ENCODE measurements at regions not wholly inside any gene's neighbourhood (a gene's known extent, or its start where the extent isn't known, plus 50 kb on each side); places are given as distances from the start of the nearest gene placed in this dataset.

DNA sequence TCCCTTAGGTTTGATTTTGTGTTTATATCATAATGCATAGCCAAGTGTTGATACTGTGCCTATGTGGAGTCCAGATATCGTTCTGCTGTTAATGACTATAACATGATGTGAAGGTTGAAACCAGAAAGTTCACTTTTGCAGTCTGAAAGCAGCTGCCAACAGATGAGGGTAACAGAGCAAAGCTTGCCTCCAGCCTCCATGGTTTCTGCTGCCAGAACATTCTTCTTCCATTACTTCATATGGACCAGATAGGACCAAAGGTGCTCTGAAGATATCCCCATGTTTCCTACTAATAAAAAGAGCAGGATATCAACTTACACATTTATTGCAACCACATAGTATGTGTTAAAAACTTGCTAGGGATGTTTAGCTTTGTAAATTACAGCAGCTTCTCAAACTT is 394.1 kb downstream of the SPRY1 start:
- H3K4me3 ChIP-seq (ENCODE audit: low read depth, low read length): no peak overlapping the region
- no peak overlapping the region for H3K27ac ChIP-seq
- in situ Hi-C loops (cut with HindIII; ENCODE audit: low pct_ligation_motif_present, low sequenced_read_pairs): no loop called here
- DNase-seq: no peak
- H3K36me3 ChIP-seq (replicated peaks): no peaks in the 10 kb centered on the region
- no peaks in the 10 kb centered on the region for H3K27me3 ChIP-seq (replicated peaks)
- no peak for TF ChIP-seq CTCF (IDR thresholded peaks at IDR 0.05; ENCODE audit: low read depth, low read length, missing control alignments)

- in situ Hi-C loops (cut with HindIII; ENCODE audit: low pct_ligation_motif_present, low sequenced_read_pairs): no loop called here
- H3K27me3 ChIP-seq (replicated peaks): no peaks in the 10 kb centered on the region
- no peak for DNase-seq
- no peaks in the 10 kb centered on the region for H3K36me3 ChIP-seq (replicated peaks)
- H3K27ac ChIP-seq: no peak overlapping the region
- TF ChIP-seq CTCF (IDR thresholded peaks at IDR 0.05; ENCODE audit: low read depth, low read length, missing control alignments): no peak
- H3K4me3 ChIP-seq (ENCODE audit: low read depth, low read length): no peak overlapping the region
Observed at GRCh38 chr4:123802082-123802645, 405.6 kb downstream of the SPRY1 start.

DNA sequence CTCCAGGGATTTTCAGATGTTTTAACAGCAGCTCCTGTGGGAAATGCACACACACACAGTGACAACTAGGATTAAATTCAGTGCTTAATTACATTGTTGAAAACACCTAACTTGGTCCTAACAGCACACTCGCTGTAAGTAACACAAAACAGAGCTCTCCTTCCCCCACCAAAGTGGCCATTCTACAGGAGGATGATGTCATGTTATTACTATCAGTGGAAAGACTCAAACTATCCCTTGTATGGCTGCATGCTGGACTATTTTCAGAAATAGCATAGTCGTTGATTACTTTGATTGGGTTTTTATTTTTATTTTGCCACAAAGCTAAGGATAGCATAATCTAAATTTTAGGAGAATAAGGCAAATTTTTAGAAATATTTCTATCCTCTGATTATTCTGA is 406.3 kb downstream of the SPRY1 start:
- TF ChIP-seq CTCF (IDR thresholded peaks at IDR 0.05; ENCODE audit: low read depth, low read length, missing control alignments): no peak
- Histone ChIP-seq H3K4me3 (ENCODE audit: low read depth, low read length) (no peak overlapping the region), H3K36me3 (replicated peaks) (no peaks in the 10 kb centered on the region), H3K27me3 (replicated peaks) (no peaks in the 10 kb centered on the region), H3K27ac (no peak overlapping the region)
- DNase-seq: no peak
- in situ Hi-C loops (cut with HindIII; ENCODE audit: low pct_ligation_motif_present, low sequenced_read_pairs): no loop called here

DNA sequence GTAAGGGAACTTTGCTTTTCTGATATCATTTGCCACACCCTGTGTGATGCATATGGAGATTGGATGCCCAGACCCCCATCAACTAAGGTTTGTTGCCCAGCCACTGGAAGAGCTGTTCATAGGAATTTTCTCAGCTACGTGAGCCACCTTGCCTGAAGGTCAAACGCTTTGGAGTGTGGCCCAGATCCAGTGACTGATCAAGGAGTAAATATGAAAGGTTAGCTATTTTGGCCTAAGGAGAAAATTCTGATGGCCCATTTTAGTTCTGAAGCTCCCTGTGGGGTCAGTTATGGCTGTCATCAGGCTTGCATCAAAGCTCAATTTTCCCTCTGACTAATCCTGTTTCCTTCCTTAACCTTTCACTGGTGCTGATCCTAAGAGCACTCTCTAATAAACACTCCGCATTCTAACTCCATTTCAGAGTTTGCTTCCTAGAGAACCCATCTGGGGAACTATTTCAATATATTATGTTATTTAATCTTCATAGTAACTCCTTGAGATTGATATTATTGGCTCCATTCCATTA is 407.7 kb downstream of the SPRY1 start:
- DNase-seq: no peak
- Histone ChIP-seq H3K36me3 (replicated peaks) (no peaks in the 10 kb centered on the region), H3K4me3 (ENCODE audit: low read depth, low read length) (no peak overlapping the region), H3K27me3 (replicated peaks) (no peaks in the 10 kb centered on the region), H3K27ac (no peak overlapping the region)
- no peak for TF ChIP-seq CTCF (IDR thresholded peaks at IDR 0.05; ENCODE audit: low read depth, low read length, missing control alignments)
- in situ Hi-C loops (cut with HindIII; ENCODE audit: low pct_ligation_motif_present, low sequenced_read_pairs): no loop called here

DNA sequence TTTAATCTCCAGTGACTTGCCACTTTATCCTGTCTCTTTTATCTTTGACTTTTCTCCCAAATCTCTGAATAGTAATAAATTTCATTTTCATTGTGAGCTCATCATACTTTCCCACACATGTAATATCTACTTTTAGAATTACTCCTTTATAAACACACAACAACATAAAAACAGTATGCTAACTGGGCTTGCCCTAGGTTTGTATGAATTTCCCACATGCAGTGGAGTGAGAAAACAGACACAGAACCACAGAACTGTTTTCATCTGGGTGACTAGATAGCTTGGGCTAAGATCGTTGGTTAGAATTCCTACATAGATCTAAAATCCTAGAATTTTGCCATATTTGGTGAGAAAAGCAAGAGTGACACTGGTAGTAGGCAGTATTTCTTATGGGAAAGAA is 409.5 kb downstream of the SPRY1 start:
- DNase-seq: no peak
- H3K4me3 ChIP-seq (ENCODE audit: low read depth, low read length): no peak overlapping the region
- no peak overlapping the region for H3K27ac ChIP-seq
- no peaks in the 10 kb centered on the region for H3K36me3 ChIP-seq (replicated peaks)
- no peak for TF ChIP-seq CTCF (IDR thresholded peaks at IDR 0.05; ENCODE audit: low read depth, low read length, missing control alignments)
- H3K27me3 ChIP-seq (replicated peaks): no peaks in the 10 kb centered on the region
- in situ Hi-C loops (cut with HindIII; ENCODE audit: low pct_ligation_motif_present, low sequenced_read_pairs): no loop called here

- H3K27me3 ChIP-seq (replicated peaks): no peaks in the 10 kb centered on the region
- TF ChIP-seq CTCF (IDR thresholded peaks at IDR 0.05; ENCODE audit: low read depth, low read length, missing control alignments): no peak
- no peak overlapping the region for H3K27ac ChIP-seq
- in situ Hi-C loops (cut with HindIII; ENCODE audit: low pct_ligation_motif_present, low sequenced_read_pairs): no loop called here
- H3K4me3 ChIP-seq (ENCODE audit: low read depth, low read length): no peak overlapping the region
- no peaks in the 10 kb centered on the region for H3K36me3 ChIP-seq (replicated peaks)
- no peak for DNase-seq
Observed at GRCh38 chr4:123807187-123807586, 410.6 kb downstream of the SPRY1 start.

Measured in brain microvascular endothelial cell (primary cell).